ENCODE measurements at regions not wholly inside any gene's neighbourhood (a gene's known extent, or its start where the extent isn't known, plus 50 kb on each side); places are given as distances from the start of the nearest gene placed in this dataset.

DNA sequence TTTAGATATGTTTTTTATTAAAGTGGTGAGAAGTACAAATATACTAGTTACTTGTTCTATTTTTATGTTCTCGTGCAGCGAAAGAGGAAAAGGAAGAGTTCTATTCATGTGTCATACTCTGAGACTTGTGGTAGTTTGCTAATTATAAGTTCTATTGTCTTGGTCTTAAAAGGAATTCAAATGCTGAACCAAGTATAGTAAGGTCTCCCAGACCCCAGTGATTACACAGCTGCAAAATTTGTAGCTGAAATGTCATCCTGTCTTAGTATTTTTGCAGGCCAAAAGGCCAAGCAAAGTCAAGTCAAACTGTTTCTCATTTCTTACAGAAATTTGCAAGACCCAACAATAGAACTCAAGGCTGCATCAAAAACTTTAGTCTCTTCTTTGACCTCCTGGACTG is 268.7 kb downstream of the CHRM3 start:
- TF ChIP-seq POLR2A (IDR thresholded peaks at IDR 0.05) (no peak), CTCF (IDR thresholded peaks at IDR 0.05) (no peak)

Measured in esophagus squamous epithelium (tissue), 4 donors.